ENCODE measurements at regions not wholly inside any gene's neighbourhood (a gene's known extent, or its start where the extent isn't known, plus 50 kb on each side); places are given as distances from the start of the nearest gene placed in this dataset.

GRCh38 chr5:124839371-124839998, 93.0 kb upstream of the ZNF608 start:
- DNase-seq (ENCODE audit: low read depth, low spot score), result no peak

GRCh38 chr5:124841829-124842712, 95.6 kb upstream of the ZNF608 start:
- DNase-seq (ENCODE audit: low read depth, low spot score), result no peak

- DNase-seq (ENCODE audit: low read depth, low spot score), result no peak
Measured at GRCh38 chr5:124842725-124843595, 96.5 kb upstream of the ZNF608 start.

GRCh38 chr5:124843596-124843899, 97.1 kb upstream of the ZNF608 start:
- no peak for DNase-seq (ENCODE audit: low read depth, low spot score)

- no peak for DNase-seq (ENCODE audit: low read depth, low spot score)
Measured at GRCh38 chr5:124844371-124844920, 98.0 kb upstream of the ZNF608 start.

- no peak for DNase-seq (ENCODE audit: low read depth, low spot score)
Measured at GRCh38 chr5:124847907-124848306, 101.5 kb upstream of the ZNF608 start.

- DNase-seq (ENCODE audit: low read depth, low spot score), result no peak
Measured at GRCh38 chr5:124849774-124850173, 103.3 kb upstream of the ZNF608 start.

- no peak for DNase-seq (ENCODE audit: low read depth, low spot score)
Measured at GRCh38 chr5:124856726-124857125, 110.3 kb upstream of the ZNF608 start.

- no peak for DNase-seq (ENCODE audit: low read depth, low spot score)
Measured at GRCh38 chr5:124858612-124859011, 112.2 kb upstream of the ZNF608 start.

GRCh38 chr5:124859027-124859426, 112.6 kb upstream of the ZNF608 start:
- DNase-seq (ENCODE audit: low read depth, low spot score), result no peak

- no peak for DNase-seq (ENCODE audit: low read depth, low spot score)
Measured at GRCh38 chr5:124859556-124860290, 113.3 kb upstream of the ZNF608 start.

GRCh38 chr5:124860291-124860655, 113.8 kb upstream of the ZNF608 start:
- no peak for DNase-seq (ENCODE audit: low read depth, low spot score)

- no peak for DNase-seq (ENCODE audit: low read depth, low spot score)
Measured at GRCh38 chr5:124865066-124865465, 118.6 kb upstream of the ZNF608 start.

GRCh38 chr5:124865603-124866354, 119.3 kb upstream of the ZNF608 start:
- DNase-seq (ENCODE audit: low read depth, low spot score), result no peak

GRCh38 chr5:124866355-124867136, 120.1 kb upstream of the ZNF608 start:
- DNase-seq (ENCODE audit: low read depth, low spot score), result no peak

- no peak for DNase-seq (ENCODE audit: low read depth, low spot score)
Measured at GRCh38 chr5:124867137-124867704, 120.8 kb upstream of the ZNF608 start.

GRCh38 chr5:124868676-124869075, 122.2 kb upstream of the ZNF608 start:
- no peak for DNase-seq (ENCODE audit: low read depth, low spot score)

- DNase-seq (ENCODE audit: low read depth, low spot score), result no peak
Measured at GRCh38 chr5:124869426-124870033, 123.1 kb upstream of the ZNF608 start.

GRCh38 chr5:124870070-124870469, 123.6 kb upstream of the ZNF608 start:
- no peak for DNase-seq (ENCODE audit: low read depth, low spot score)

Measured in activated CD4-positive, CD25-positive, alpha-beta regulatory T cell treated with anti-CD3 and anti-CD28 coated beads, Interleukin-2, amount 50 U/mL, for 16 hours (primary cell).